HepG2 (cell line): ENCODE measurements at regions not wholly inside any gene's neighbourhood (a gene's known extent, or its start where the extent isn't known, plus 50 kb on each side); places are given as distances from the start of the nearest gene placed in this dataset.

ENCODE experiments used
- ARNT2 ChIP-seq: sonication (generic); formaldehyde crosslinking; IDR thresholded peaks from 2 replicates; pipeline ENCODE4 v1.8.0; 2022; ENCODE audit warnings: mild to moderate bottlenecking, low read depth, missing genetic modification reagents, moderate library complexity
- CREM ChIP-seq, 2 experiments: sonication (generic) in 1 of 2; formaldehyde crosslinking in 1 of 2; IDR thresholded peaks; 2 replicates each; pipeline versions ENCODE4 v1.4.0 to v1.6.1; 2016 to 2020; ENCODE audit warnings: antibody characterized with exemption in 1 of 2, mild to moderate bottlenecking in 1 of 2, missing genetic modification reagents in 1 of 2
- GABPA ChIP-seq, 2 experiments: IDR thresholded peaks; 2 replicates each; pipeline ENCODE4 v1.6.1; 2011 to 2016; ENCODE audit warnings: low read depth in 2 of 2, low read length in 1 of 2, missing biosample characterization in 1 of 2, missing genetic modification characterization in 1 of 2
- NCOA5 ChIP-seq: sonication (generic); formaldehyde crosslinking; IDR thresholded peaks from 2 replicates; pipeline ENCODE4 v1.4.0; 2020; ENCODE audit warnings: missing genetic modification reagents
- RBM39 ChIP-seq: fragments of 200-400 bp; formaldehyde crosslinking; IDR thresholded peaks from one replicate; pipeline ENCODE4 v1.6.1; 2018; ENCODE audit warnings: antibody characterized with exemption, mild to moderate bottlenecking, low read depth, low read length; ENCODE audit not compliant: poor library complexity, severe bottlenecking
- SCMH1 ChIP-seq: sonication (generic); formaldehyde crosslinking; IDR thresholded peaks from 2 replicates; pipeline ENCODE4 v1.9.0; 2021; ENCODE audit warnings: missing genetic modification reagents, mild to moderate bottlenecking, borderline replicate concordance
- SP5 ChIP-seq: IDR thresholded peaks from 2 replicates; pipeline ENCODE4 v1.6.1; 2016; ENCODE audit warnings: low read depth, borderline replicate concordance
- ZFX ChIP-seq: sonication (generic); formaldehyde crosslinking; IDR thresholded peaks from 2 replicates; pipeline ENCODE4 v1.4.0; 2020; ENCODE audit warnings: mild to moderate bottlenecking, low read depth, missing genetic modification reagents, moderate library complexity
- ZNF263 ChIP-seq: sonication (generic); formaldehyde crosslinking; IDR thresholded peaks from 2 replicates; pipeline ENCODE4 v1.4.0; 2020; ENCODE audit warnings: missing genetic modification reagents
- ZNF329 ChIP-seq: sonication (generic); formaldehyde crosslinking; IDR thresholded peaks from 2 replicates; pipeline ENCODE4 v1.9.0; 2021; ENCODE audit warnings: low read depth, mild to moderate bottlenecking, missing genetic modification reagents
- ZNF556 ChIP-seq: sonication (generic); formaldehyde crosslinking; IDR thresholded peaks from 2 replicates; pipeline ENCODE4 v1.4.0; 2020; ENCODE audit warnings: mild to moderate bottlenecking, missing genetic modification reagents, borderline replicate concordance
- ZNF720 ChIP-seq: sonication (generic); formaldehyde crosslinking; IDR thresholded peaks from 2 replicates; pipeline ENCODE4 v1.4.0; 2020; ENCODE audit warnings: missing genetic modification reagents
- ZNF75D ChIP-seq: sonication (generic); formaldehyde crosslinking; IDR thresholded peaks from 2 replicates; pipeline ENCODE4 v1.8.1; 2023; ENCODE audit warnings: missing genetic modification reagents, mild to moderate bottlenecking, borderline replicate concordance
- TF ChIP-seq, protein P1 (sequence below): sonication (generic); formaldehyde crosslinking; IDR thresholded peaks from 2 replicates; pipeline ENCODE4 v1.5.0; 2020; ENCODE audit warnings: missing genetic modification reagents, mild to moderate bottlenecking, borderline replicate concordance
- TF ChIP-seq, protein P2 (sequence below): sonication (generic); formaldehyde crosslinking; IDR thresholded peaks from 2 replicates; pipeline ENCODE4 v1.4.0; 2020; ENCODE audit warnings: missing genetic modification reagents, borderline replicate concordance
- TF ChIP-seq, protein P3 (sequence below): sonication (generic); formaldehyde crosslinking; IDR thresholded peaks from 2 replicates; pipeline ENCODE4 v1.5.0; 2020; ENCODE audit warnings: missing genetic modification reagents
- TF ChIP-seq, protein P4 (sequence below): sonication (generic); formaldehyde crosslinking; IDR thresholded peaks from 2 replicates; pipeline ENCODE4 v1.5.0; 2020; ENCODE audit warnings: mild to moderate bottlenecking, missing genetic modification reagents, borderline replicate concordance
- TF ChIP-seq, protein P5 (sequence below): sonication (generic); formaldehyde crosslinking; IDR thresholded peaks from 2 replicates; pipeline ENCODE4 v1.5.0; 2020; ENCODE audit warnings: mild to moderate bottlenecking, missing genetic modification reagents, moderate library complexity
- TF ChIP-seq, protein P6 (sequence below): sonication (generic); formaldehyde crosslinking; IDR thresholded peaks from 2 replicates; pipeline ENCODE4 v1.4.0; 2020; ENCODE audit warnings: low read depth, mild to moderate bottlenecking, missing genetic modification reagents

DNA sequence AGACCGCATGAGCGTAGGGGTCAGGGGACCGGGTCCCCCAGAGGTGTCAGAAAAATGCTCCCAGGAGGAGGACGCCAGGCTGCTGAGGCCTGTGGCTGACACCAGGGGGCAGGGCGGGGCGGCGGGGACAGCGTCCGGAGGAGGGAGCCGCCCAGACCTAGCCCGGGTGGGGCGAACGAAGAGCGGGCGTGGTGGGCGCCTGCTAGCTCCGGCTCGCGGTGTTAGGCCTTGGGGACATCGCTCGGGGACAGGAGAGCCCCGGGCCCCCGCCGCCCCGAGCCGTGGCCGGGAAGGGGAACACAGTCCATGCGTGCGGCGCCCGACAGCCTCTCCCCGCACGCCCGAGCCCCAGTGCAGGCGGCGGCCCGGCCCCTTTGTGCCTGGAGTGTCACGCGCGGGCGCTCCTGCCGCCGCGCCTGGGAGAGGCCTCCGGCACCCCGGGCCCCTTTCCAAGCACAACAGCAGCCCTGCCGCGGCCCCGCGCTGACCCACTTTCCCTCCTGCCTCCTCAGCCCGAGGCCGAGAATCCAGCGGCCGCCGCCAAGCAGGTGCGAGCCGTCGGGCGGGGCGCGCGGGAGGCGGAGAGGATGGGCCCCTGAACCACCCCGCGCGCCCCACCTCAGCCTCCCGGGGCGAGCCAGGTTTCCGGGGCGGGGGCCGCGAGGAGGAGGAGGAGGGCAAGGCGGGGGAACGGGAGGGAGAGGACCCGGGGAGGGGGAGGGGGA lies 111.0 kb upstream of the KLF13 start (continued):
- no peak for TF ChIP-seq ZNF556 (CRISPR knock-in tag)
- no peak for TF ChIP-seq ZNF75D (CRISPR knock-in tag)
- no peak for TF ChIP-seq ZNF720 (CRISPR knock-in tag)
- TF ChIP-seq RBM39 = peak; percentile 27
- TF ChIP-seq SP5 (CRISPR knock-in tag) = no peak
- no peak for TF ChIP-seq ZNF329 (CRISPR knock-in tag)
- peak; percentile 83 for TF ChIP-seq ARNT2 (CRISPR knock-in tag)
- no peak; the same call in none of the 2 replicates for TF ChIP-seq ZNF263 (CRISPR knock-in tag)
- no peak for TF ChIP-seq NCOA5
- TF ChIP-seq, protein P1, sequence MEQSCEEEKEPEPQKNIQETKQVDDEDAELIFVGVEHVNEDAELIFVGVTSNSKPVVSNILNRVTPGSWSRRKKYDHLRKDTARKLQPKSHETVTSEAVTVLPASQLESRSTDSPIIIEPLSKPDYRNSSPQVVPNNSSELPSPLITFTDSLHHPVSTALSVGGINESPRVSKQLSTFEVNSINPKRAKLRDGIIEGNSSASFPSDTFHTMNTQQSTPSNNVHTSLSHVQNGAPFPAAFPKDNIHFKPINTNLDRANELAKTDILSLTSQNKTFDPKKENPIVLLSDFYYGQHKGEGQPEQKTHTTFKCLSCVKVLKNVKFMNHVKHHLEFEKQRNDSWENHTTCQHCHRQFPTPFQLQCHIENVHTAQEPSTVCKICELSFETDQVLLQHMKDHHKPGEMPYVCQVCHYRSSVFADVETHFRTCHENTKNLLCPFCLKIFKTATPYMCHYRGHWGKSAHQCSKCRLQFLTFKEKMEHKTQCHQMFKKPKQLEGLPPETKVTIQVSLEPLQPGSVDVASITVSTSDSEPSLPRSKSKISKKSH (CRISPR knock-in tag) = no peak
- TF ChIP-seq, protein P2, sequence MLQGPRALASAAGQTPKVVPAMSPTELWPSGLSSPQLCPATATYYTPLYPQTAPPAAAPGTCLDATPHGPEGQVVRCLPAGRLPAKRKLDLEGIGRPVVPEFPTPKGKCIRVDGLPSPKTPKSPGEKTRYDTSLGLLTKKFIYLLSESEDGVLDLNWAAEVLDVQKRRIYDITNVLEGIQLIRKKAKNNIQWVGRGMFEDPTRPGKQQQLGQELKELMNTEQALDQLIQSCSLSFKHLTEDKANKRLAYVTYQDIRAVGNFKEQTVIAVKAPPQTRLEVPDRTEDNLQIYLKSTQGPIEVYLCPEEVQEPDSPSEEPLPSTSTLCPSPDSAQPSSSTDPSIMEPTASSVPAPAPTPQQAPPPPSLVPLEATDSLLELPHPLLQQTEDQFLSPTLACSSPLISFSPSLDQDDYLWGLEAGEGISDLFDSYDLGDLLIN (CRISPR knock-in tag) = no peak
- no peak for TF ChIP-seq CREM (IDR thresholded peaks at IDR 0.05)
- TF ChIP-seq CREM (CRISPR knock-in tag; IDR thresholded peaks at IDR 0.05) = no peak
- TF ChIP-seq GABPA (IDR thresholded peaks at IDR 0.05; ENCODE audit: low read depth, low read length) = no peak
- no peak for TF ChIP-seq GABPA (CRISPR knock-in tag; IDR thresholded peaks at IDR 0.05; ENCODE audit: low read depth)
- TF ChIP-seq, protein P3, sequence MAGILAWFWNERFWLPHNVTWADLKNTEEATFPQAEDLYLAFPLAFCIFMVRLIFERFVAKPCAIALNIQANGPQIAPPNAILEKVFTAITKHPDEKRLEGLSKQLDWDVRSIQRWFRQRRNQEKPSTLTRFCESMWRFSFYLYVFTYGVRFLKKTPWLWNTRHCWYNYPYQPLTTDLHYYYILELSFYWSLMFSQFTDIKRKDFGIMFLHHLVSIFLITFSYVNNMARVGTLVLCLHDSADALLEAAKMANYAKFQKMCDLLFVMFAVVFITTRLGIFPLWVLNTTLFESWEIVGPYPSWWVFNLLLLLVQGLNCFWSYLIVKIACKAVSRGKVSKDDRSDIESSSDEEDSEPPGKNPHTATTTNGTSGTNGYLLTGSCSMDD (CRISPR knock-in tag) = no peak
- TF ChIP-seq SCMH1 (CRISPR knock-in tag) = no peak
- TF ChIP-seq ZFX = peak; percentile 64
- TF ChIP-seq, protein P4, sequence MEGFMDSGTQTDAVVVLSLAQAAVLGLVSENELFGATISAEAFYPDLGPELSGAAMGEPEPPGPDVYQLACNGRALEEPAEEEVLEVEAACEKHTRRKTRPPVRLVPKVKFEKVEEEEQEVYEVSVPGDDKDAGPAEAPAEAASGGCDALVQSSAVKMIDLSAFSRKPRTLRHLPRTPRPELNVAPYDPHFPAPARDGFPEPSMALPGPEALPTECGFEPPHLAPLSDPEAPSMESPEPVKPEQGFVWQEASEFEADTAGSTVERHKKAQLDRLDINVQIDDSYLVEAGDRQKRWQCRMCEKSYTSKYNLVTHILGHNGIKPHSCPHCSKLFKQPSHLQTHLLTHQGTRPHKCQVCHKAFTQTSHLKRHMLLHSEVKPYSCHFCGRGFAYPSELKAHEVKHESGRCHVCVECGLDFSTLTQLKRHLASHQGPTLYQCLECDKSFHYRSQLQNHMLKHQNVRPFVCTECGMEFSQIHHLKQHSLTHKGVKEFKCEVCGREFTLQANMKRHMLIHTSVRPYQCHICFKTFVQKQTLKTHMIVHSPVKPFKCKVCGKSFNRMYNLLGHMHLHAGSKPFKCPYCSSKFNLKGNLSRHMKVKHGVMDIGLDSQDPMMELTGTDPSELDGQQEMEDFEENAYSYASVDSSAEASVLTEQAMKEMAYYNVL (CRISPR knock-in tag) = peak; percentile 55; the same call in 1 of the 2 replicates
- TF ChIP-seq, protein P5, sequence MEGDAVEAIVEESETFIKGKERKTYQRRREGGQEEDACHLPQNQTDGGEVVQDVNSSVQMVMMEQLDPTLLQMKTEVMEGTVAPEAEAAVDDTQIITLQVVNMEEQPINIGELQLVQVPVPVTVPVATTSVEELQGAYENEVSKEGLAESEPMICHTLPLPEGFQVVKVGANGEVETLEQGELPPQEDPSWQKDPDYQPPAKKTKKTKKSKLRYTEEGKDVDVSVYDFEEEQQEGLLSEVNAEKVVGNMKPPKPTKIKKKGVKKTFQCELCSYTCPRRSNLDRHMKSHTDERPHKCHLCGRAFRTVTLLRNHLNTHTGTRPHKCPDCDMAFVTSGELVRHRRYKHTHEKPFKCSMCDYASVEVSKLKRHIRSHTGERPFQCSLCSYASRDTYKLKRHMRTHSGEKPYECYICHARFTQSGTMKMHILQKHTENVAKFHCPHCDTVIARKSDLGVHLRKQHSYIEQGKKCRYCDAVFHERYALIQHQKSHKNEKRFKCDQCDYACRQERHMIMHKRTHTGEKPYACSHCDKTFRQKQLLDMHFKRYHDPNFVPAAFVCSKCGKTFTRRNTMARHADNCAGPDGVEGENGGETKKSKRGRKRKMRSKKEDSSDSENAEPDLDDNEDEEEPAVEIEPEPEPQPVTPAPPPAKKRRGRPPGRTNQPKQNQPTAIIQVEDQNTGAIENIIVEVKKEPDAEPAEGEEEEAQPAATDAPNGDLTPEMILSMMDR = peak; percentile 92
- TF ChIP-seq, protein P6, sequence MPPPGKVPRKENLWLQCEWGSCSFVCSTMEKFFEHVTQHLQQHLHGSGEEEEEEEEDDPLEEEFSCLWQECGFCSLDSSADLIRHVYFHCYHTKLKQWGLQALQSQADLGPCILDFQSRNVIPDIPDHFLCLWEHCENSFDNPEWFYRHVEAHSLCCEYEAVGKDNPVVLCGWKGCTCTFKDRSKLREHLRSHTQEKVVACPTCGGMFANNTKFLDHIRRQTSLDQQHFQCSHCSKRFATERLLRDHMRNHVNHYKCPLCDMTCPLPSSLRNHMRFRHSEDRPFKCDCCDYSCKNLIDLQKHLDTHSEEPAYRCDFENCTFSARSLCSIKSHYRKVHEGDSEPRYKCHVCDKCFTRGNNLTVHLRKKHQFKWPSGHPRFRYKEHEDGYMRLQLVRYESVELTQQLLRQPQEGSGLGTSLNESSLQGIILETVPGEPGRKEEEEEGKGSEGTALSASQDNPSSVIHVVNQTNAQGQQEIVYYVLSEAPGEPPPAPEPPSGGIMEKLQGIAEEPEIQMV (CRISPR knock-in tag) = 0 out of 2 replicates have a peak, but pooled peaks have one; percentile 45
